Vagina (tissue), 2 donors: ENCODE measurements at regions not wholly inside any gene's neighbourhood (a gene's known extent, or its start where the extent isn't known, plus 50 kb on each side); places are given as distances from the start of the nearest gene placed in this dataset.

Experiments
- POLR2A ChIP-seq, 2 donors: fragments of 450-650 bp; IDR thresholded peaks; one replicate each; pipeline ENCODE4 v1.6.1; 2017; ENCODE audit warnings: antibody characterized with exemption in 2 of 2, mild to moderate bottlenecking in 2 of 2, moderate library complexity in 2 of 2
- TF ChIP-seq, protein P1 (sequence below), 3 experiments: fragments of 450-650 bp in 2 of 3; fragments of 200-600 bp in 1 of 3; sonication (generic) in 1 of 3; IDR thresholded peaks; one replicate each; pipeline ENCODE4 v1.5.1; 2017 to 2019; ENCODE audit warnings: antibody characterized with exemption in 3 of 3, mild to moderate bottlenecking in 2 of 3, moderate library complexity in 2 of 3

DNA sequence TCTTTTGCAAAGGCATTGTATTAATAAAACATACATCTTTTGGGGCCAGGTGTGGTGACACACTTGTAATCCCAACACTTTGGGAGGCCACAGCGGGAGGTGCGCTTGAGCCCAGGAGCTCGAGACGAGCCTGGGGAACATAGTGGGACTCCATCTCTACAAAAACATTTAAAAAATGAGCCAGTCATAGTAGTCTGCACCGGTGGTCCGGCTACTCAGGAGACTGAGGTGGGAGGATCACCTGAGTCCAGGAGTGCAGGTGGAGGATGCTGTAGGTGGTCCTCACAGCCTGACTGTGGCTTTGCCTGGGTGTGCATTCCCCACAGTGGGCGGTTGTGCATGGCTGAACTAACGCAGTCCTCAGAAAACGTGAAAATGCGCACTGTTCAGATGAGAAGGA is 162.5 kb downstream of the DLL1 start:
- TF ChIP-seq, protein P1, sequence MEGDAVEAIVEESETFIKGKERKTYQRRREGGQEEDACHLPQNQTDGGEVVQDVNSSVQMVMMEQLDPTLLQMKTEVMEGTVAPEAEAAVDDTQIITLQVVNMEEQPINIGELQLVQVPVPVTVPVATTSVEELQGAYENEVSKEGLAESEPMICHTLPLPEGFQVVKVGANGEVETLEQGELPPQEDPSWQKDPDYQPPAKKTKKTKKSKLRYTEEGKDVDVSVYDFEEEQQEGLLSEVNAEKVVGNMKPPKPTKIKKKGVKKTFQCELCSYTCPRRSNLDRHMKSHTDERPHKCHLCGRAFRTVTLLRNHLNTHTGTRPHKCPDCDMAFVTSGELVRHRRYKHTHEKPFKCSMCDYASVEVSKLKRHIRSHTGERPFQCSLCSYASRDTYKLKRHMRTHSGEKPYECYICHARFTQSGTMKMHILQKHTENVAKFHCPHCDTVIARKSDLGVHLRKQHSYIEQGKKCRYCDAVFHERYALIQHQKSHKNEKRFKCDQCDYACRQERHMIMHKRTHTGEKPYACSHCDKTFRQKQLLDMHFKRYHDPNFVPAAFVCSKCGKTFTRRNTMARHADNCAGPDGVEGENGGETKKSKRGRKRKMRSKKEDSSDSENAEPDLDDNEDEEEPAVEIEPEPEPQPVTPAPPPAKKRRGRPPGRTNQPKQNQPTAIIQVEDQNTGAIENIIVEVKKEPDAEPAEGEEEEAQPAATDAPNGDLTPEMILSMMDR (IDR thresholded peaks at IDR 0.05), result no peak
- TF ChIP-seq POLR2A (IDR thresholded peaks at IDR 0.05), result no peak
